GM21367 (cell line): ENCODE measurements at regions not wholly inside any gene's neighbourhood (a gene's known extent, or its start where the extent isn't known, plus 50 kb on each side); places are given as distances from the start of the nearest gene placed in this dataset.

Source experiments
- ATAC-seq: cut with Tn5 transposase; IDR thresholded peaks from one replicate; pipeline ENCODE4 v1.9.1; 2021; ENCODE audit not compliant: unreplicated experiment

DNA sequence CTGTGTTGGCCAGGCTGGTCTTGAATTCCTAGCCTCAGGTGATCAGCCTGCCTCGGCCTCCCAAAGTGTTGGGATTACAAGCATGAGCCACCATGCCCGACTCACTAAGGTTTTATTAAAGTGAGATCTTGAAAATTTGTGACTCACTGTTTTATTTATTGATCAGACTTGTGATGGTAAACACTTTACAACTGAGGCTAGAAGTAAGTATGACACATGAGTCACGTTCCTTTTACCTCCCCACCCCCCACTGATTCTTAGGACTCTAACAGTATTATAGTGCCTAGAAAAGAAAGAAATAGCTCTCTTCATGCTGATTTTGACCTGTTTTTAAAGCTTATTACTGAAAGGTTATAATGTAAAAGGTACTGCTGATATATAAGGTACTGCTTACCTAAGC, 160.6 kb downstream of the TANC2 start:
- ATAC-seq, result no peak

DNA sequence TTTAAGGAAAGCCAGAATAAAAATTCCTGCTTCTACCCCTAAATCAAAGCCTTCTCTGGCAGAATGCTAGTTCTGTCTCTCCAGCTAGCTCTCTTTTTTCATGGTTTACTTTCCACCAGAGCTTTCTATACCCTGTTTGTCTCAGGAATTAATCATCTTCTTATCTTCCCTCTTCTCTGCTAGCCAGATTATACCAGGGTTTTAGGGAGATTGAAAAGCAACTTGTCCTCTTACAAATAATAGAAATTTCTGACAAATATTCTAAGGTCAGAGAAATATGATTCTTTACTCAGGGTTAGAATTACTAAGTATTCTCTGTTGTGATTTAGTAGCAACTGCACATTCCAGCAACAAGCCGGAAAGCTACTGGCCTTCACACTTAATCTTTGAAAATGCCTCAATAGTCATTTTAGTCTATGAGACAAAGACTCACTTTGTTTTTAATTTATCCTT, 166.4 kb downstream of the TANC2 start:
- no peak for ATAC-seq

DNA sequence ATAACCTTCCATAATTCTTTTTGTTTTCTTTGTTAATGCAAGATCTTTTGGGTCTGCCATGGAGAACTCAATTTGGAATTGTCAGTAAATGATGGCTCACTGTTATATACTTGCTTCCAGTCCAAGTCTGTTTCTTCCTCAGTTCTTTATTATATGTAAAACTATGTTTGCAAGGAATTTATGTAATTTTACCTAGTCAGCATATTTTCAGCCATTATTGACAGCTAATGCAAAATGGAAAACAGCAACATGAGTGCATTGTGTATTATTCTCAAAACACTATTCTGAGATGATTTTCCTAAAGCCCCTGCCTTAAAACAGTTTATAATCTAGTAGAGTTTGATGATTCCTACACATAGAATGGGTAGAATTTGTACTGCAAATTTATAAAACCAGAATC, 167.5 kb downstream of the TANC2 start:
- no peak for ATAC-seq

DNA sequence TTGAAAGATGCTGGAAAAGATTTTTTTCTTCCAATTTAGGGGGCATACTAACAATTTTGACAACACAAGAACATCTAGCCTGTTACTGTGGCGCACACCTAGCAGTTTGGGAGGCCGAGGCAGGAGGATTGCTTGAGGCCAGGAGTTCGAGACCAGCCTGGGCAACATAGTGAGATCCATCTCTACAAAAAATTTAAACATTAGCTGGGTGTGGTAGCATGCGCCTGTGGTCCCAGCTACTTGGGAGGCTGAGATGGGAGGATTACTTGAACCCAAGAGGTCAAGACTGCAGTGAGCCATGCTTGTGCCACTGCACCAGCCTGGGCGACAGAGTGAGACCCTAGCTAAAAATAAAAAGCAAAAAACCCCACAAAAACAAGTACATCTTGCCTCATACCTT, 168.8 kb downstream of the TANC2 start:
- ATAC-seq, result no peak

DNA sequence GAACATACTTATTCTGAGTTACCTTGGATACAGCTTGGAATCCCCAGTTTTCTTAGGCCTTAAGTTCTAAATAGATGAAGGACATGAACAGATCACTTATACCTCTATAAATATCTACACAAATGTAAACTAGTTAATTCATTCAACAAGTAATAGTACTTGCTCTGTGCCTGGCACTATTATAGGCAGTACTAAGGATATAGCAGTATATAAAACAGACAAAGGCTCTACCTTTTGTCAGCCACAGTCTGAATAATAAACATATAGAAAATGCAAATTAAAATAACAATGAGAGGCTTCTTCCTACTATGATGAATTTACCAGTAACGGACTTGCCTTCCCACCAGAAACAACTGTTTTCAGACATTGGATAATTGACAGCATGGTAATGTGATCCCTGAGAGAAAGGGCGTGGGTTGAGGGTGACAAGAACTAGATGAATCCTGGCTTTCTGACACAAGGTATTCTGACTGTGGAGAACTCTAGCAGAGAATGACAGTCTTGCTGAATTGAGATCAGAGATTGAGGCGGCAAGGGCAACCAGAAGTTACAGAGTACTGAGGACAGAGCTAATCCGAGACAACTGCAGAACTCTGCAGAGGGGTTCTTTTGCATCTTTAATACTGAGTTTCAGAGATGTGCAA, 170.5 kb downstream of the TANC2 start:
- no peak for ATAC-seq

DNA sequence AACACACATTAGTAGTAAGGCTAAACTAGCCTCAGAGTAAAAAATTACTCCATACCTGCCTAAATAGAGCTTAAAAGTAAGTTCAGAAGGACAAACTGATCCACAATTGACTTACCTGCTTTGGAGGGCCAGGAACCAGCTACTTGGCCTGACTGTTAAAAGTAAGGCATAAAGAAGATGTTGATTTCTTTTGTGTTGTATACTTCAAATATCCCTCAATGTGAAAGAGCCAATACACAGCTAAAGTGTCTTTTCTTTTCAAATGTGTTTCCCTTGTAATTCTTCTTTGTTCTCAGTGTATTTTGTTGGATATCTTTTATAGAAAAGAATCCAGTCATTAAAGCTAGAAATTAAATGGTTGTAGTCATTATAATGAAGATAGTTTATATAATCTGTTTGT, 171.1 kb downstream of the TANC2 start:
- ATAC-seq, result no peak

DNA sequence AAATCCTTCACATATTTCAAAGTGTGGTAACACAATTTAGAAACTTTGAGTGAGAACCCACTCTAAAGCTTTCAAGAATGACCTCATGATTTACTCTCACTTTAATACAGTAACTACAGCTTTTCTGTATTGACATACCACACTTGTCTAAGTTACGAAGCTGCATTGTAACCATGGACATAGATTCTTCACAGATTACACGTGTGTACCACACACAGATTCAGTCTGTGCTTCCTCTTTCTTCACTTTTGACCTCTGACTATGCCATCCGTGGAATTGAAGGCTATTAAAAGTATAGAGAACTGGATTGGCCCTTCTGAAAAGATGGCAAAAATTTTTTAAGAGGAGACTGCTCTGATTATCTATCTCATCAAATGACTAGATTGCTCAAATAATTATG, 172.7 kb downstream of the TANC2 start:
- no peak for ATAC-seq

DNA sequence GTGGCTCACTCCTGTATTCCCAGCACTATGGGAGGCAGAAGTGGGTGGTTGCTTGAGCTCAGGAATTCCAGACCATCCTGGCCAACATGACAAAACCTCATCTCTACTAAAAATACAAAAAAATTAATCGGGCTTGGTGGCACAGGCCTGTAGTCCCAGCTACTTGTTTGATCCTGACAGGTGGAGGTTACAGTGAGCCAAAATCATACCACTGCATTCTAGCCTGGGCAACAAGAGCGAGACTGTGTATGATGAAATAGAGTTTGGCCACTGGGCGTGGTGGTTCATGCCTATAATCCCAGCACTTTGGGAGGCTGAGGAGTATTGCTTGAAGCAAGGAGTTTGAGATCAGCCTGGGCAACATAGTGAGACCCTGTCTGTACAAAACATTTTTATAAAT, 173.3 kb downstream of the TANC2 start:
- ATAC-seq, result no peak

DNA sequence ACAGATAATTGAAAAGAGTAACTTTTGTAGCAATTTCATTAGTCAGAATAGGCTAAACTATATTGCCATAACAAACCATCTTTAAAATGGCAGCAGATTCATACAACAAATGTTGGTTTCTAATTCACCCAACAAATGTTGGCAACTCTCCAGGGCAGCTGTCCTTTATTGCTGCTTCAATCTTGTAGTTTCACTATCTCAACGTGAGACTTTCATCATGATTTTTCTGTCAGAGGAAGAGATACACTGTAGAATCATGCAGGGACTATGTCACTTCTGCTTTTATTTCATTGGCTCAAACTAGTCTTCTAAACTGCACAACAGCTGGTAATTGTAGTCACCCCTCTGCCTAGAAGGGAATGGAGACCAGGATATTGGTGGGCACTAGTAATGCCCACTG, 174.2 kb downstream of the TANC2 start:
- no peak for ATAC-seq

DNA sequence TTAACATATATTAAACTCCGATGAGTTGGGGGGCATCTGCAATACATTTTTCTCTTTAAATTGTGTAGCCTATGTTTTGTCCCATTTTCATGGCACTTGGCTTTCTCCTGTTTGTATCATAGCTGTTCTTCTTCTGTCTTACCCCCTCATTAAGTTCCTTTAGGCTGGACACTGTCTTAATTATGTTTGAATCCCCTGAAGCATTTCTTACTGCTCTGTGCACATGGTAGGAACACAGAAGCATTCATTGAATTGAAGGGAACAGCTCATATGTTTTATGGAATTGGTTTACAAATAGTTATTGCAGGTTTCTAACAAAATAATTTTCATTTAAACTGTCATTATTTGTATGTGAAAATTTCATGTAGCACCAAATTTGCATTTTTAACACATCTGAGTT, 176.8 kb downstream of the TANC2 start:
- ATAC-seq, result no peak

DNA sequence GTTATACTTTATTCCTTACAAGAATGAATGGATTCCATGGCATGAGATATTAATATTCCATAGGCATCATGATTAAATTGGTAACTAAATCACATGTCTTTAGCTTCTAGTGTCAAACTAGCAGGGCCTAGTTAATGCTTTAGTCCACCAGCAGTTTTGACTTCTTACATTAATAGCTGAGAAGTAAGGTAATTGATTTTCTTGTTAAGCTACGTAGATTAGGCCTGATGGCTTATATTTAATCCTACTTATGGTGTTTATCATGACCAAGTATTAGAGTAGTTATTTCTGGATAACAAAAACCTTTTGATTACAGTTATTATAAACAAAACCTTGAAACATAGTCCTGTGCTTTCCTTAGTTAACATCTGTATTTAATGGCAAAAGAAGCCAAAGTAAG, 184.5 kb downstream of the TANC2 start:
- ATAC-seq, result no peak

DNA sequence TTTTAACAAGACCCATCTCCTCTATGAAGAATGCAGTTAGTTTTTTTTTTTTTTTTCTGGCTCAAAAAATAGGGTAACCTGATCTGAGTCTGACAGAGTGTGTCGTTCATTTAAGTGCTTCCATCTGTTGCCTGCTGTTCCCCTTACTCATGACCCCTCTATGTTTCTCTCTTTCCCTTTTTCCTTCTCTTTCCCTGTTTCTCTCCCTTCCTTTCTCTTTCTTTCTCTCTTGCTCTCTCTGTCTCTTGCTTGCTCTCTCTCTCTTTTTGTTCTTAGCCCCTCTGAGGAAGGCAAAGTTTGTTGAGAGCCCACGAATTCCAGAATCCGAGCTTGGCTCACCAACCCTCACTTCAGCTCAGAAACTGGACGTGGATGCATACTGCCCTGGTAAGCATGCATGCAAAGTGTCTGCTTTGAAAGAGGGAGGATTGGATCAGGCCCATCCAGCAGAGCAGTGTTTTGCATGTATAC, 185.0 kb downstream of the TANC2 start:
- no peak for ATAC-seq

DNA sequence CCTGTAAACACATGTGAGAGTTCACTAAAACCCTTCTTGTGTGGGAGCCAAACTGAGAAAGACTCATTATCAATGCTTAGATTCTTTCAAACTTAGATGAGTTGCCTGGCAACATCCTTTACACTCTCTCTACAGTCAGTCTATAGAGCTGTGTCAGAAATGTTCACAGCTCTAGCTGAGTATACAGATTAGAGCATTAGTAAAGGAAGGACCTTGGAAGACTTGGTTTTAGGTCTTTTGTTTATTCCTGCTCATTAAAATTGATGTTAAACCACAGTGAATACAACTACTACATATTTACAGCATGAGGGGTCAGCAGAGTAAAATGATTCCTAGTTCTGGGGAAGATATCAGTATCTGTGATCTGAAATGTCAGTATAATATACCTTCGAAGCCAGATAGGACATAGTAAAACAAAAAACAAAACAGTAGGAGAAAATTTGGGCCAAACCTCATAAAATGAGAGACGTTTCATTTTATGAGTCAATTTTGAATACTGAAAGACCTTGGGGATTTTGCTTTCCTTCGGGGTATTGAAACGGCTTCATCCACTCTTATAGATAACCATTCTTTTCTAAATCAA, 186.0 kb downstream of the TANC2 start:
- ATAC-seq, result no peak

DNA sequence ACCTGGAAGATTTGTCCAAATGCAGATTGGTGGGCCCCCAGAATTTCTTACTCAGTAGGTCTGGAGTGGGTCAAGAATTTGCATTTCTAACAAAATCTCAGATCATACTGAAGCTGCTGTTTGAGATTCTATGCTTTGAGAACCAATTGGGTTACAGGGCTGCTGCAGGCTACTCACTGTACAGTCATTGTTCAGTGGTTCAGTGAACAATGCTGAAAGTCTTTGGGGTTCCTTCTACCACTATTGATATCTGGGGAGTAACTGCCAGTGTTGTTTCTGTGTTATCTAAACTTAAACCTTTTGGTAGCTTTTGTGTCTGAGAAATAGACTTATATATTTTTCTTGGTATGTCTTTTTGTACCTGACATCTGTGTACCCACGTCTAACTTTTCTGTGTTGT, 187.5 kb downstream of the TANC2 start:
- no peak for ATAC-seq

DNA sequence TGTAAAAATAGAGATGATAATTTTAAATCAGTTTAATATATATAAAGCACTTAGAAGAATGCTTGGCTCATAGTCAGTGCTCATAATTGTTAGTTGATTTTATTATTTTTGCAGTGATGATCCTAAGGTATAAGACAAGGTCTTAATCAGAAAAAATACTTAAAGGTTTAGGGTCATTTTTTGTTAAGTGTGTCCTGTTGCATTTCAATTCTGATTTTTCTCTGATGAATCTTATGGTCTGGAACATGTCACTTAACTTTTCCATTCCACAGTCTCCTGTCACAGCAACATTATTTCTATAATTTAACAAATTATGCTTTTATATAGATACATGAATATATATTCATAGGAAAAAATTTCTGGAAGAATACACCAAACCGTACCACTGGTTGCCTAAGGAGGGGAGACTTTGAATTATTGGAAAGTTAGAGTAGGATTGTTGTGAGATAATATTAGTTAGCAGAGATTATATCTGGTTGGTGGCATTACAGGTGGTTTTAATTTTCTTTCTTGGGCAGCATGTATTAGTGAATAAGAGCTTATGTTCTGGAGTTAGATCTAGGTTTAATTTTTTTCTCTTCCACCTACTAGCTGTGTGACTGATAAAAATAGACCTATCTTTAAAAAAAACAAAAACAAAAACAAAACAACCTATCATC, 188.7 kb downstream of the TANC2 start:
- no peak for ATAC-seq

DNA sequence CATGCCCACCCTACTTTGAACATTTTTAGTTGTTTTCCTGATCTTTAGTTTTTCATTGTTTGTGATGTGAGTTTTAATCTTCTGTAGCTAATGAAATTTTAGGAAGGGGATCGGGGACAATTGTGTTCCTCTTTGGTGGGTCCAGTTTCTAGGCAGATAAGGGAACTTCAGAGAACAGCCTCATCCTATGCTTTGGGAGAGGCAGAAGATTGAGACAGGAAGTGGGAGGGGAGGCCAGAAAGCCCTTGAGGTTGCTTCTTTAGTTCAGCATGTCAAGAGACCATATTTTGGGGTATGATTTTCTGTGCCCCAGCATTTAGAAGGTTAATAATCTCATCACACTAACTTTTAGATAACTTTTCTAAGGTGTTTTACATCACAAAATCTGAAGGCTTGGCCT, 191.0 kb downstream of the TANC2 start:
- ATAC-seq, result no peak

DNA sequence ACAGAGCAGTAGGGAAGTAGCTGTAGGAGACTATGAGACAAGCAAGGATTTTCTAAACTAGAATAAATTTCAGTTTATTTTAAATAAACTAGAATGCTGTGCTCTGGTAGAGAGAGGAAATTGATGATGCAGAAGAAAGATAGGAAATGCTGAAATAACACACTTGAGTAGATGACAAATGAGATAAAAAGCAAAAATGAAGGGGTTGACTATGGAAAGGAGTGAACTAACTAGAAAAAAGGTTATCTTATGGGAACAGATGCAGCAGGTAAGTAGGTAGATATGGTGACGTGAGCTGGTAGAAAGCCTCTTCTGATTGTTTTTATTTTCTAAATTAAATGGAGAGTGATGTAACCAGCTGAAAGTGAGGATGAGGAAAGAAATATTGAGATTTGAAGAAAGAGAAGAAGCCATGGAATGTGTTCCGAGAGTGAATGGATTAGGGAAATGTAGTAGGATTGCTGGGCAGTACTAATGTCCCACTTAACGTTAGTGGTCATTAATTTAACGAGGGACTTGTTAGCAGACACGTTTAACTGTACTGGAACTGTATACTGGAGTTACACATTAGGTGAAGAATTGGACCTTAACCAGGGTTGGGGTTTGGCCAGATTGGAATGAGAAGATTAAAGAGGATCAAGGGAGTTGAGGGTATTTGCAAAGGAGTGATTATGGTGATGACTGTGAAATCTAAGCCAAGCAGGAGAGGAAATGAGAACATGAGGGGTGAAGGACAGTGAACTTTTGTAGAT, 196.5 kb downstream of the TANC2 start:
- no peak for ATAC-seq

DNA sequence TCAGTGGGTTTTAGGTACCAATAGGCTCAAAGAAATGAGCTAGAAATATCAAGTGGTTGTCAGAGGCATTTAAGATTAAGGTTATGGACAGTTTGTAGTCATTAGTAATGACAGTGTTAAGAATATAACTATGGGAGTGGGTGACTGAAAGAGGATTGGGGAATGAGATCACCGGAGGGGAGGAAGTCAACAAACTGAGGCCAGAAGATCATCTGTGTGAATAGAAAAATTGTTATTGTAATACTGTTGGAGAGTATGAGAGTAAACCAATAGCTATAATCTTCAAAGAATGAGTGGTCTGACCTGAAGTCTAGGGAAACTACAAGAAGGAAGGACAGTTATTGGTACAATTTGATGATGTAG, 197.1 kb downstream of the TANC2 start:
- no peak for ATAC-seq

DNA sequence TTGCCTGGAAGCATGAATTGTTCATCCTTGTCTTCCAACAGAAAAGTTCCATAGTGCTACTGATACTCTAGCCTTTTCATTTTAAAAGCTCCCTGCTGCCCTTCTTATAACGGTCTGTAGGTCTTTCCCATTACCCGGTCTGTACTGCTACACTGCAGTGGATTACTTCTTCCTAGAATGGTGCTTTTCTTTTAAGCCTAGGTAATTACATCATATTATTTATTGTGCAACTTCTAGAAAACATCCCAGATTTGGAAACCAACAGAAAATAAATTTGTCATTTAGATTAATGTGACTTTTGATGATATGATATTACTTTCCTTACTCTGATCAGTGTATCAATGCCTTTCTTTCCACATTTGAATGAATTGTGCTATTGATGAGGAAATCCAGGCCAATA, 199.4 kb downstream of the TANC2 start:
- ATAC-seq, result no peak

DNA sequence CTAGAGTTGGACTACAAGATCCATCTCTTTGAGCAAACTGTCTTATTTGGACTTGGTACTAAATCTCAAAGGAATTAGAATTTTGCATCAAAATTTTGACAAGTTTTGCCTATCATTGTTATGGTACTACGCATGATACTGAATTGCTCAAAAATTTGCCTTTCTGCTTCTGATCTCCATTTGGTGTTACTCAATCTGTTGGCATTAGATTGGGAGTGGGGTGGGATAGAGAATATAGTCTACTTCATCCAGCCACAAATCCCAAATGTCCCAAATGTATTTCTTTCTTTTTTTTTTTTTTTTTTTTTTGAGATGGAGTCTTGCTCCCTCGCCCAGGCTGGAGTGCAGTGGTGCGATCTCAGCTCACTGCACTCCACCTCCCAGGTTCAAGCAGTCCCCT, 204.8 kb downstream of the TANC2 start:
- ATAC-seq, result no peak

DNA sequence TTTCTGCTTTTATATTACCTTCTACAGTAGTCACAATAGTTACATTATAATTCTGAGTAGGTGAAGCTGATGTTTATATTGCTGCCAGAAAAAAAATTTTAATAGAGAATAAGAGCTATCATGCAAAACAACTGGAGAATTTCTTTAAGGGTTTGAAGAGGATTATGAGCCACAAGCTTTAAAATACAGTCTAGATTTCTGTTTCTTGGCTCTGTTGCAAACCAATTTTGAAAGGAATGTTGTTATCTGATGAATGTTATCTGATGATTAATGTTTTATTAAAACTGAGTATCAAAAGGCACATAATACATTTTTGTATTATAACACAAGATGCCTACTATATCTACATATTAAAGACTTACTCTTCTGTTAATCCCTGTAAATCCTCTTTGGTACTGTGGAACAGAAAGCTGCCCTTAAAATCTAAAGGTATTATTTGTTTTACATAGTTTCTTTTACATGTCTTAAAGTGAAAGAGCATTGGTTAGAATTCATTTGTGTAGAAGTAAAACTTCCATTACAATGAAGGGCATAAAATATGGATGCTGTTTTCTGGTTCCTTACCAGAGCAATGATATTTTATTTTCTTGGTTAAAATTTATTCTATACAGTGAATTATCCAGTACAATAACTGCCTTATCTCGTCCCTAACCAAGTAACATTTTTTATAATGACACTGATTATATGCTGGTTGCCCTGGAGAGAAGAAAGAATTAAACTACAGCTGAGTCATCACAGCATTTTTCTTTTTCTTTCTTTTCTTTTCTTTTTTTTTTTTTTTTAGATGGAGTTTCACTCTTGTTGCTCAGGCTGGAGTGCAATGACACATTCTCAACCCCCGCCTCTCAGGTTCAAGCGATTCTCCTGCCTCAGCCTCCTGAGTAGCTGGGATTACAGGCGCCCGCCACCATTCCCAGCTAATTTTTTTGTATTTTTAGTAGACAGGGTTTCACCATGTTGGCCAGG, 205.7 kb downstream of the TANC2 start:
- ATAC-seq, result no peak
